GM21717 (cell line): ENCODE measurements at regions not wholly inside any gene's neighbourhood (a gene's known extent, or its start where the extent isn't known, plus 50 kb on each side); places are given as distances from the start of the nearest gene placed in this dataset.
"Not testable (repeated sequence)": the region's sequence is repeated elsewhere in the genome, so short reads cannot be mapped to it uniquely, and the experiment has no call there.

Experiments
- ATAC-seq: cut with Tn5 transposase; IDR thresholded peaks from one replicate; pipeline ENCODE4 v1.9.1; 2021; ENCODE audit warnings: mild to moderate bottlenecking, moderate library complexity; ENCODE audit not compliant: unreplicated experiment

DNA sequence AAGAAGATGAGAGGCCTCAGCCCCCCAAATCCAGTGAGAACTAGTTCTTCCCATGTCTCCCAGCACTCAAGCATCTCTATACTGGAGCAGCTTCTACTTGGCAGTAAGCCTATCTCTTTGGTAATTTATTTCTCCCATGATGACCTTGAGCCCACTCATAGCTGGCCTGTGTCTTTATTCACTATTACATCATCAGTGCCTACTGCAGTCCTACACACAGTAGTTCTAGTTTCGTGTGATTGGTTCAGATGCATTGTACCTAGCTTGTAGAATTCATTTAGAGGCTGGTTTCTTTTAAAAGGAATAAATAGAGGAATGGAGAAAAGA lies 255.6 kb upstream of the ZFP64 start:
- no peak for ATAC-seq

DNA sequence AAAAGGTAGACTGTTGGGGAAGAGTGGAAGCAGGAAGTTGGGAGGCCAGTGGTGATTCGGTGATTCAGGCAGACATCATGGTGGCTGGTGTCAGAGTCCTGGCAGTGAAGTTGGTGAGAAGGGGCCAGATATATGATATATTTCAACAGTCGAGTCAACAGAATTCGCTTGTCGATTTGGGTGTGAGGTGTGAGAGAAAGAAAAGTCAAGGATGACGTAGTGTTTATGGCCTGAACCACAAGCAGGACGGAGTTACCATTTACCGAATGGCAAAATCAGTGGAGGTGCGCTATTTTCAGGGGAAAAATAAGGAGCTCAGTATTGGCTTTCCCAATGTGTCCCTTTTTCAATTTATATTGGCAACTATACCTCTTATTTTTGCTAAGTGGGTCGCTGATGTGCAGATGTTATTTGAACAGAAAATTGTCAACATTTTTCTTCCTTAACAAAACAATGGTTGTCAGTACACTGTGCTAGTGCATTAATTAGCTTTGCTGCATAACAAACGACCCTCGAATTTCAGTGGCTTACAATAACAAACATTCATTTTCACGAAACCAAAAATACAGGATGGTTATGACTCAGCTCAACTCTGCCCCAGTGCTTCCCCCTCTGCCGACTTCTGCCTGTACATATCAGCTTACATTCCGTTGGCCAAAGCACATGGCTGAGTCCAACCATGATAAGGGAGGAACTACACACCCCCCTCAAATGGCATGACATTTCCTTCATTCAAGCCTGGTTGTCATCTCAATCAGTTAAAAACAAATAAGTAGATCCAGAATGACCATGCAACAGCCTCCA lies 255.0 kb upstream of the ZFP64 start:
- ATAC-seq: no peak

DNA sequence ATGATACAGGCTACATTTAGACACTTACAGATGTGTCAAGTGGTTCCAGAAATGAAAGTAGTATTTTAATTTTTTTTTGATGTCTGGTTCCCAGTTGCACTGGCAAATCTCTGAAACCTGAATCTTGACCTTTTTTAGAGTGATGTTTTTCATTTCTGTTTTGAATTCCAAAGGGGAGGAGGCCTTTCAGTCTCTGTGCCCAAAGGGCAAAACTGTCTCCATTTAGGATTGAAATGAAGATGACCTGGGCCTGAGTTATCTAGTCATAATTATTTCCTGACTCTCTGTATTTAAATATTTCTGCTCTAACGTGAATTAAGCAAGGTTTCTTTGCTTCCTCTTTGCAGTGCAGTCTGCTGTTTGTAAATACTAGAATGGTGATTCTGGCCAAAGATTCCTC lies 252.9 kb upstream of the ZFP64 start:
- ATAC-seq: no peak

DNA sequence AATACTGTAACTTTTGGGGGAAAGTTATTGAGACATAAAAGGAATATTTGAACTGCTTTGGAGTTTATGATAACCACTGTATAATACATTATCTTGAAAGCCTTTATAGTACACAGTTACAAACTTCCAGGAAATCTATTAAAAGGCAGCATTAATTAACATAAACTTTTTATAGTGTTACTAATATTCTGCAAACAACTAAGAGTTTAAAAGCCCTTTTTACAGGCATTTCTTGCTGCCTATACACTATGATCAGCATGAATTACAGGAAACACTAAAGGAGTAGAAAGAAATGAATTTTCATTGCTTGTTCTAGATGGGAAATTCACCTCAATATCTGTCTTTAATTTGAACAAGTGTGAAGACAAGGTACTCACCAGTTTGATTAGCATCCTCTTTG lies 252.3 kb upstream of the ZFP64 start:
- no peak for ATAC-seq

DNA sequence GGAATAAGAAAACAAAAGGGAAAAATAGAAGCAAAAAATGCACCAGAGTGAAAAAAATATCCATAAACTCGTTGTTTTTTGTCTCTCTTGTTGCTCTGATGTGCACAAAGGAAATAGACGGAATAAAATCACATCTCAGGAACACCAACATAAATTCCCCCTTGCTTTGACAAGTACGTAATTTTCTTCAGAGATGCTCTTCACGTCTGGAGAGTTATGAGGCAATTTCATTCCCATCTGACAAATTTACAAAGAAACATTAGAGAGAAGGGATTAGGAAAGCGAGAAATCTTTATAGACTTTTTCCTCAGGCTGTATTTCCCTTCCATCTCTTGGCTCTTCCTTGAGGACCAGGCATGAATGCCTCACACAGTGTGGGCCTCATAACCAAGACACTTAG lies 250.1 kb upstream of the ZFP64 start:
- ATAC-seq: no peak

DNA sequence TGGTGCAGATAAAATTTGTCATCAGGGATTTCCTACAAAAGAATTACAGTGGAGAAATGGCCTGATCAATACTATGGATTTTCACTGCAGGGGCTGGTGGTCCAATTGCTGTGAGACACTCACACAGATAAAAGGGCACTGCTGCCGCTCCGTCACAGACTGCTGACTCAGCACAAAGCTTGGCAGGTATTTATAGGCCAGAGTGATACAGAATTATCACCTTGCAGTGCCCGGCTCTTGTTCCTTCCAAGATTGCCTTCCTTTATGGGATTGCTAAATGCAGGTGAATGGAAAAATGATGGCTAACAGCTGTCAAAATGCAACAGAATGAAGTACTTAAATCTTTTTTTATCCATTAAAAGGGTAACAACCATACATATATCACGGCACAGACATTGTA lies 247.8 kb upstream of the ZFP64 start:
- no peak for ATAC-seq

DNA sequence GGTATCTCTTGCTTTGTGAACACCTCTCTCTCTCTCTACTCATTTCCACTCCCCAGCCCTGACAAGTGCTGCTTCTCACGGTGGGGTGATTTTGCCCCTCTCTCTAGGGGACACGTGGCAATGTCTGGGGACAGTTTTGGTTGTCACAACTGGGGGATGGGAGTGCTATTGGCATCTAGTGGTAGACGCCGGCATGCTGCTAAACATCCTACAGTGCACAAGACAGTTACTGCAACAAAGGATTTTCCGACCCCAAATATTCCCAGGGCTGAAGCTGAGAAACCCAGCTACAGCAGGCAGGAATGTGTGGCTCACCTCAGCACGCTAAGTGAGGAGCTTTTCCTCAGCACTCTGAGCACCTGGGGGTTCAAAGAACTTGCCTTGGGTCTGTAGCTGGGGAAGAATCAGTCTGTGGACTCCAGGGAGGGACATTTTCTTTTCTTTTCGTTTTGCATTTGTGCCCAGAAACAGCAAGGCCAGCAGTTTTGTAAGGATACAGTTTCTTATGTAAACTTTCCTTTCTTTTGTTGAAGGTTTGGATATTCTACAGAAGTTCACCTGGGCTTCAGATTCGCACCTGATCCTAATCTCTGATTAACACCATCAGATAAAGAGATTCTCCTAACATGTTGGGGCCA lies 246.9 kb upstream of the ZFP64 start:
- ATAC-seq: no peak

DNA sequence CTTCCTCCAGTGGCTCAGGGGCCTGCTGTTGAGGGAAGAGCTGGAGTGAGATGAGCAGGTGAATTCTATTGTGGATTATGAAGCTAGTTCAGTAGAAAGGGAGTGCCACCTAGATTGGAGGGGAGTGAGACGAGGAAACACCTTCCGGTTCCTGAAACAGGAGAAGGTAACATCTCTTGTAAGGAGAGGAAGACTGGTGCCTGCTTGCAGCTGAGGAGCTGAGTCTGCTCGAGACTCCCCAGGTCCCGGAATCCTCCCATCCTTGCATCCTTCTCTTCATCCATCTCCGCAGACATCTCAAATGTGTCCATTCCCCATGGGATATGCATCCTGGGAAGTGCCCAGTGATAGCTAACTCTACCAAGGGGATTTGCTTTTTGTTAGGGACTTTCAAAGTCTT lies 242.9 kb upstream of the ZFP64 start:
- no peak for ATAC-seq

DNA sequence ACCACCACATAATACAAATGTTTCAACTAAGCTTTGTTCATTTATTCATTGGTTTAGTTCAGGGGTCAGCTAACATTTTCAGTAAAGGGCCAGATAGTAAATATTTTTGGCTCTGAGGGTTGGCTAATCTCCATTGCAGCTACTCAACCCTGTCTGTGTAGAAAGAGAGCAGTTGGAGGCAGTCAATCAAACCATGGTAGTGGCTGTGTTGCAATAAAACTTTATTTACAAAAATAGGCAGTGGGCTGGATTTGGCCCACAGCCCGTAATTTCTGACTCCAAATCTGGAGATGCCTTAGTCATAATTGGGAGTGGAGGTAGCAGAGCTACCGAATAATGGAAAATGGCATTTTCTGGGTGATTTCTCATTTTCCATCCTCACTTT lies 242.5 kb upstream of the ZFP64 start:
- no peak for ATAC-seq

DNA sequence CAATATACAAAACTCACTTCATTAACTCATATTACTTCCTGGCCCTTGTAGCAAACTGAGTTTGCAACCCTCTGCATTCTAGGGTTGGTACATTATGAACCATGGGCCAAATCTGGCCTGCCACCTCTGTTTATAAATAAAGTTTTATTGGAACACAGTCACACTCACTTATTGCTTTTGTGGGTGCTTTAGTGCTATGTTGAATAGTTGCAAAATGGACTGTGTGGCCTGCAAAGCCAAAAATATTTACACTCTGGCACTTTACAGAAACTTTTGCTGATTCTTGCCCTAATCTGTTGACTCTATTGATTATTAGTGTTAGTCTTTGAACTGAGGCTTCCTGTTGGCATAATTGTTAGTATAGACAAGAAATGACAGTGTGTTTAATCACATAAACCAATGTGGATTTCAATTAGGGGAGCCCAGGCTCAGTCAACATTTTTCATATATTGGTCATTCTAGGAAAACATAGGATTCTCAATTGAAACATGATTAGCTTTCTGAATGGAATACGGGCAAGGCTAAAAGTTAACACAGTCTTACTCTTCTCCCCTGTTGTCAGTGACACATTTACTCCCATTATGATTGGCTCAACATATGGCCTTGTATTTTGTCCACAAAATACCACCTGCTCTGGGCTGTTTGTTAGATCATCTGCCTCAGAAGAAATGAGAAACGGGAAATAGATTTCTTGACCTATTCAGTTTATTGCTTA lies 241.9 kb upstream of the ZFP64 start:
- ATAC-seq: no peak

DNA sequence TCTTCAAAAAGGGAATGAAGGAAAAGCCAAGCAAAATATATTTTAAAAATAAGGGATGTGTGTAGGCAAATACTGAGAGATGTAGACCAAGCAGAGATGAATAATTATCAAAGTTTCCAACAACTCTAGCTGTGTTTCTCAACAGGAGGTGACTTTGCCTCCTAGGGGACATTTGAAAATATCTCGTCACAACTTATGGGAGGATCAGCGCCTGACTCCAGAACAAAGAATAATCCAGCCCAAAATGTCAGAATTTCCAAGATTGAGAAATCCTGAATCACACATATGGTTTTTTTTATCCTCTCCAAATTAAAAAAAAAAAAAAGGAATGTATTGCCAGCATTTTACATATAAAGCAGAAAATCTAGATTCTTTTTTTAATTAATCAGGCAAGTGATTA lies 241.2 kb upstream of the ZFP64 start:
- no peak for ATAC-seq

DNA sequence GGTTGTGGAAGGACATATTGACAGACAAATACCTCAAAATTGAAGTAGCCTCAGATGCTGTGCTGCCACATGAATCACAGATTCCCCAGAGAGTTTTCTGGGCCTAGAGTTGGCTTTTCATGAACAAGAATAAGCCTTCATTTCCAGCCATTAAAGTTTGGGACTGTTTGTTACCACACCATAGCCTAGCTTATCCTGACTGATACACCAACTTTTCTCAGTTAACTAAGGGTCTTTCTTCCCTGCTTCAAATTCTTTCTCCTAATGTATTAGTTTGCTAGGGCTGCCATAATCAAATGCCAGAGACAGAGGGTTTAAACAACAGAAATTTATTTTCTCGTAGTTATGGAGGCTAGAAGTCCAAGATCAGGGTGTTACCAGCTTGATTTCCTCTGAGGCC lies 237.4 kb upstream of the ZFP64 start:
- ATAC-seq: no peak

DNA sequence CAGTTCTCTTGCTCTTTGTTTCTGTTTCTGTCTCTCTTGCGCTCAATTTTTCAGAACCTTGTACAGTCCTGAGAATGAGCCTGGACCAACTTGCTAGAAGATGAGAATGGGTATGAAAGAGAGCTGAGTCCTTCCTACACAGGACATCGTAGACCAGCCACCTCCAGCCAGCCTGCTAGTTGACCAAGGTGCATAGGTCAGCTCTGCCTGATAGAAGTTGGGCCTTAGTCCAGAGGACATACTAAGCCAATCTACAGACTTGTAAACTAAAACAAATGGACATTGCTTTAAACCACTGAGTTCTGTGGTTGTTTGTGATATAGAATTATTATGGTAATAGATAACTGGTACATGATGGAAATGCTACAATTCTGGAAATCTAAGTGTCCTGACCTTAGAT lies 236.4 kb upstream of the ZFP64 start:
- no peak for ATAC-seq

DNA sequence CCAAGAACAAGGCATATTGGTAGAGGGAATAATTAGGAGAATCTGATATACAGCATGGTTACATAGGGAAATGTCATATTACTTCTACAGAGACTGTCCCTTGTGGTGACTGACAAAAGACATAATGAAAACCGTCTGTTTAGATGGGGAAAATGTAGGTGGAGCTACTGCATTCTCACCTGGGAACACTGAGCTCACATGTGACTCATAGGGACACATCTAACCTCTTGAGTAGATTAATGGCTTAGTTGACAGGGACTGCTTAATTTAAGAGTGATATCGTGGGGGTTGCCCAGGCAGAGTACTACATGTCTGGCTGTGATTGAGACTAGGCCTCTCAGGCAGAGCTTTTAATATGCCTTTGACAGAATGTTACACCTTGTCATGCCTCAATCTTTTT lies 235.3 kb upstream of the ZFP64 start:
- no peak for ATAC-seq

DNA sequence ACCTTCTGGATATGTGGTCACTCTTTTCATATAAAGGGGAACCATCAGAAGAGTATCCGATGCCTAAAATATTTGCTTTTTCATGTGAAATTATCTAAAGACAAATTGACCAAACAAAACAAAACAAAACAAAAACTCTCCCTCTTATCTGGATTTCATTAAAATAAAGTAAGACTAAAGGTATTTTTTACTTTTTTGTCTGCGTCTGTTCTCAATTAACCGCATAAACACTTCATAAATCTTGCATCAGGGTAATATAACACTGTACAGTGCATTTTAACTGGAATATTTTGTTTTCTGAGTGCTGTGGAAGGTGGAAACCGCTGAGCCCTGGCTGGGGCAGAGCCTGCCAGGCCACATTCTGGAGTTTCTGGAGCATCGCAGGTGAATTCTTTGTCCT lies 234.1 kb upstream of the ZFP64 start:
- ATAC-seq: no peak

DNA sequence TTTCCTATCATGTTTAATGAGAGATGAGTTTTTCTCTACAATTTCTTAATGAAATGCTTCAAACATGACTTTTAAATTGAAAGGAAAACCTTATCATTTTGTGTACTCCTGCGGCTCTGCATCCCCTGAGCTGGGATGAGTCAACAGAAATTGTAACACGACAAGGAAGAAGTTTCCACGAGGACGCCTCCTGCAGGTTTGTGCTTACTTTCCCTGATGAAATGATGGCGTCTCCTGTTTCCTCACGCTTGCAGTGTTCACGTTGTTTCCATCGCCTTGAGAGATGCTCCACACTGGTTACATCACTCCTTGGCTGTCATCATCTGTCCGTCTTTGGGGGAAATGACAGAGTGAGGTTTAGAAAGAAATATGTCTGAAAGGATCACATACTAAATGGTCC lies 233.7 kb upstream of the ZFP64 start:
- ATAC-seq: no peak

DNA sequence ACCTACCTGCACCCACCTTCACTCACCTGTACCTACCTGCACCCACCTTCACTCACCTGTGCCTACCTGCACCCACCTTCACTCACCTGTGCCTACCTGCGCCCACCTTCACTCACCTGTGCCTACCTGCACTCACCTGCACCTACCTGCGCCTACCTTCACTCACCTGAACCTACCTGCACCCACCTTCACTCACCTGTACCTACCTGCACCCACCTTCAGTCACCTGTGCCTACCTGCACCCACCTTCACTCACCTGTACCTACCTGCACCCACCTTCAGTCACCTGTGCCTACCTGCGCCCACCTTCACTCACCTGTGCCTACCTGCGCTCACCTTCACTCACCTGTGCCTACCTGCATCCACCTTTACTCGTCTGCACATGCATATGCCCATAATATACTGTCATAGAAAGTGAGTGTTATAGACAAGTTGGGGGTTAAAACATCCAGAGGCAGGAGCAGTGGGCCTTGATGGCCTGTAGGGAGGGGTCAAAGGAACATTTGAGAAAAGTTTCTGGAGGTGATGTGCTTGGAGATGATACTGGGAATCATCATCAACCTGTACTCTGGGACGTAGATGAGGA lies 232.9 kb upstream of the ZFP64 start:
- not testable (repeated sequence) for ATAC-seq

DNA sequence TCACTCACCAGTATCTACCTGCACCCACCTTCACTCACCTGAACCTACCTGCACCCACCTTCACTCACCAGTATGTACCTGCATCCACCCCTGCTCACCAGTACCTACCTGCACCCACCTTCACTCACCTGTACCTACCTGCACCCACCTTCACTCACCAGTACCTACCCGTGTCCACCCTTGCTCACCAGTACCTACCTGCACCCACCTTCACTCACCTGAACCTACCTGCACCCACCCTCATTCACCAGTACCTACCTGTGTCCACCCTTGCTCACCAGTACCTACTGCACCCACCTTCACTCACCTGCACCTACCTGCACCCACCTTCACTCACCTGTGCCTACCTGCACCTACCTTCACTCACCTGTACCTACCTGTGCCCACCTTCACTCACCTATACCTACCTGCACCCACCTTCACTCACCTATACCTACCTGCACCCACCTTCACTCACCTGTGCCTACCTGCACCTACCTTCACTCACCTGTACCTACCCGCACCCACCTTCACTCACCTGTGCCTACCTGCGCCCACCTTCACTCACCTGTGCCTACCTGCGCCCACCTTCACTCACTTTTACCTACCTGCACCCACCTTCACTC lies 232.1 kb upstream of the ZFP64 start:
- ATAC-seq: not testable (repeated sequence)

DNA sequence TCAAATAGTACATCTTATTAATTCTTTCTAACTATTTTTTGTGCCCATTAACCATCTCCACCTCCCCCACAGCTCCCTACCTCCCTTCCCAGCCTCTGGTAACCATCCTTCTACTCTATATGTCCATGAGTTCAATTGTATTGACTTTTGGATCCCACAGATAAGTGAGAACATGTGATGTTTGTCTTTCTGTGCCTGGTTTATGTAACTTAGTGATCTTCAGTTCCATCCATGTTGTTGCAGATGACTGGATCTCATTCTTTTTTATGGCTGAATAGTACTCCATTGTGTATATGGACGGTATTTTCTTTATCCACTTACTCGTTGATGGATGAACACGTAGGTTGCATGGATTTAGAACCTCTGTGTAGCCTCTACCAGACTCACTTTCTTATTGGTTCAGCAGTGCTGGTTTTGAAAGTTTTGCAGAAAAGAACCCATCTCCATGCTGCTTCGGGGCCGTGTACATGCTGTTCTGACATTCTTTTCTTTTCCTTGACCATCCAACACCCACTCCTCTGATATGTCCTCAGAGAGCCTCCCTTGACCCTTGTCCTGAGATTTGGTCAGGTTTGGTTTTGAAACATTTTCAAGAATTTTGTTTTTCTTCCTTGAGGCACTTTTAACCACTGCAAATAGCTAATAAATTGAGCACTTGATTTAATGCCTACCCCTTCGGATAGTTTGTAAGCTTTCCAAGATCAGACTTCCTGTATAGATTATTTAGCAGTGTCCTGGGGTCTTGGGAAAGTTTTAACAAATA lies 231.2 kb upstream of the ZFP64 start:
- no peak for ATAC-seq

DNA sequence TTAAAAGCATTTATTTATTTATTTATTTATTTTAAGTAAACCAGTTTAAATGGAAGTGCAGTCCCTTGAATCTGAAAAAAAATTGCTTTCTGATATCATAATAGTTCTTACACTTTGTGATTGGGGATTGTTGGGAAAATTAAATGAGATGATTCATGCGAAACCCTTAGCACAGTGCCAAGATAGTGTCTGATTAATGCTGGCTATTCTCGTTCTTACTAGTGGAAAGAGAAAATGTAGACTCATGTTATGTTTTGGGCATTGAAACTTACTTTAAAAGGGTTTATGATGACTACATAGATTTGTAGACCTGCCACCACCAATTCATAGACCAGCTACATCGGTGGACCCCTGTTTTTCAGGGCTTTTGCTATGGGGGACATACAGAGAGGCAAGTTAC lies 229.2 kb upstream of the ZFP64 start:
- ATAC-seq: no peak

DNA sequence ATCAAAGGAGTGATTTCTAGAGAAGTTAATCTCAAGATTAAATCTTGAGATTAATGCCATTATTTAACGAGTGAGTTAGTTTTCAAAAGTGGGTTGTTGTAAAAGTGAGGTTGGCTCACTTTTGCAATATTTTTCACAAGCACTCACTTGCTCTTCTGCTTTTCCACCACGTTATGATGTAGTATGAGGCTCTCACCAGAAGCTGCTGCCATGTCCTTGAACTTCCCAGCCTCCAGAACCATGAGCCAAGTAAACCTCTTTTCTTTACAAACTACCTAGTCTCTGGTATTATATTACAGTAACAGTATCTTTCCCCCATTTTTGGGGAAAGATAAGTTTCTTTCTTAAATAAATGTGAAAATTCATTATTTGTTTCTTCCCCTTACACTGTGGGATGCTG lies 227.6 kb upstream of the ZFP64 start:
- ATAC-seq: no peak
